Fibroblast of villous mesenchyme (primary cell): ENCODE measurements at regions not wholly inside any gene's neighbourhood (a gene's known extent, or its start where the extent isn't known, plus 50 kb on each side); places are given as distances from the start of the nearest gene placed in this dataset.

Experiments used
- DNase-seq: peaks from one replicate; pipeline ENCODE4 v3.0.0-alpha.2; 2010; ENCODE audit warnings: low read depth
- H3K4me3 ChIP-seq: 2 replicates; pipeline ENCODE4 v1.5.1; 2011; ENCODE audit warnings: low read depth, mild to moderate bottlenecking, low read length
- CTCF ChIP-seq: IDR thresholded peaks from 2 replicates; pipeline ENCODE4 v1.5.1; 2012; ENCODE audit warnings: low read depth, mild to moderate bottlenecking, low read length; ENCODE audit not compliant: insufficient read depth

- no peak overlapping the region for H3K4me3 ChIP-seq
- DNase-seq, result no peak
- TF ChIP-seq CTCF, result no peak
These were observed 131.1 kb upstream of the TMEM106B start for GRCh38 chr7:12080006-12080405.

GRCh38 chr7:12085516-12085915, 125.6 kb upstream of the TMEM106B start:
- H3K4me3 ChIP-seq, result no peak overlapping the region
- DNase-seq, result no peak
- TF ChIP-seq CTCF, result no peak

DNA sequence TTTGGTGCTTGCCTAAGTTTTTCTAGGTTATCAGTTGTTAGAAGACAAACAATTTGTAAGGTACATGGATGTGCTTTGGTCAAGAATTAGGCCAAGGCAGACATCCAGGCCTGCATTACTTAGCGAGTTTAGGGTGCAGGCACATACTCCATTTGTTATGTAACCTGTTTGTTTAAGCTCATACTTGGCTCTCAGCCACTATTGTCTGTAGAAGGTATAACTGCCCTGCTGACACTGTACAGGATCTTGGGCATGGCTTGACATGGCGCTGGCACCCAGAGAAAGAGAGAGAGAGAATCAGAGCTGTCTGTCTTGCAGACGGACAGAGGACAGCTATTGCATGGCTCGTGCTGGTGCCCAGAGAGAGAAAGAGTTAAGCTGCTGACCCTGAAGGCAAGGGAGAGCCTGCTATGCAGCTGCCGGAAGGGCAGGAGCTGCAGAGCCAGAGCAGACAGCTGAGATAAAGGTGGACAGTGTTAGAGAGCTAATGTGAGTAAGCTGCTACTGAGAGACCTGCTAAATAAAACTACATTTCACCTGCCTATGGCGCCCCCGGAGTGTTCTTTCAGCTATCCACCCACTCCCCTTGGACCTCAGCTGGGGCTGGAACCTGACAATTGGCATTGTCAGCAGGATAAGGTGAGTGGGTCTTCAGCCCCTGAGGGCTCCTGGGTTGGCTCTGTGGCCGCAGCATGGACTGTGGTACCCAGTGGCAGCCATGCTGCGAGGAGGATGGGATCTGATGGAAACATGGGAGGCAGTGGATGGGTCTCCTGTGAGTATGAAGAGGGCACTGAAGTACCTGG, 120.9 kb upstream of the TMEM106B start:
- no peak for TF ChIP-seq CTCF
- no peak for DNase-seq
- no peak overlapping the region for H3K4me3 ChIP-seq

- H3K4me3 ChIP-seq, result peak overlapping the region; percentile 37
- DNase-seq, result peak; percentile 29
- no peak for TF ChIP-seq CTCF
These were observed 120.3 kb upstream of the TMEM106B start for GRCh38 chr7:12090757-12091221.

DNA sequence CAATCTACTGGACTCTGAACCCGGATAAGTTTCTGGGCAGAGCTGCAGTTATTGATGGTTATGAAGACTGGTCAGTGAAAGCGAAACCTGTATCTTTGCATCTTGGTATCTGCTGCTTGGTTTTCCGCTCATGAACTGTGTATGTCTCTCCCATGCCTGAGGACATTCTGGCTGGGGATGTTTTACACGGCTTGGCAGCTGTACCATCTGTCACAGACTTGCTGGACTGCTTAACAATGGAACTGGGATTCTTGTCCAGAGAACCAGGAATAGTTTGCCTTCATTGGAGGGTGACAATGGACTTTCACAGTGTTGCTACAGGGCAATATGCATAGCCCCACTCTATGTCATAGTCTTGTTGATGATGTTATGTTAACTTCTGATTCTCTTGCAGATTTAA, 119.9 kb upstream of the TMEM106B start:
- TF ChIP-seq CTCF, result no peak
- peak overlapping the region; percentile 37 for H3K4me3 ChIP-seq
- peak; percentile 16 for DNase-seq

GRCh38 chr7:12092499-12093130, 118.5 kb upstream of the TMEM106B start:
- H3K4me3 ChIP-seq, result no peak overlapping the region
- DNase-seq, result no peak
- no peak for TF ChIP-seq CTCF
